SK-N-SH treated with all-trans-retinoic acid at 6 μM for 48 hours (cell line): ENCODE measurements at regions not wholly inside any gene's neighbourhood (a gene's known extent, or its start where the extent isn't known, plus 50 kb on each side); places are given as distances from the start of the nearest gene placed in this dataset.
A peak's percentile ranks its signal among the peaks of the same experiment; 100 is the strongest.

ENCODE experiments used
- ATAC-seq: fragments of 200-7000 bp; cut with Tn5 transposase; 3 replicates; pipeline ENCODE4 v1.9.1; 2020; ENCODE audit warnings: mild to moderate bottlenecking, moderate library complexity
- ARNTL ChIP-seq: fragments of 450-650 bp; formaldehyde crosslinking; IDR thresholded peaks from 2 replicates; pipeline ENCODE4 v1.5.0; 2020; ENCODE audit warnings: low read depth, mild to moderate bottlenecking, moderate library complexity, borderline replicate concordance
- BACH2 ChIP-seq: fragments of 250-450 bp; sonication (Bioruptor Pico); IDR thresholded peaks from 2 replicates; pipeline ENCODE4 v1.9.0; 2021; ENCODE audit warnings: mild to moderate bottlenecking, borderline replicate concordance
- CREB5 ChIP-seq: fragments of 250-450 bp; sonication (Bioruptor Pico); IDR thresholded peaks from 2 replicates; pipeline ENCODE4 v1.5.1; 2020; ENCODE audit warnings: low read depth, mild to moderate bottlenecking, moderate library complexity
- CSDC2 ChIP-seq: fragments of 250-450 bp; sonication (Bioruptor Pico); IDR thresholded peaks from 2 replicates; pipeline ENCODE4 v1.5.0; 2020; ENCODE audit warnings: mild to moderate bottlenecking, moderate library complexity
- CSRNP3 ChIP-seq: fragments of 250-450 bp; sonication (Bioruptor Pico); IDR thresholded peaks from 2 replicates; pipeline ENCODE4 v1.5.1; 2021; ENCODE audit warnings: mild to moderate bottlenecking, moderate library complexity
- ESRRG ChIP-seq: fragments of 250-450 bp; sonication (Bioruptor Pico); IDR thresholded peaks from 2 replicates; pipeline ENCODE4 v1.6.1; 2021; ENCODE audit warnings: mild to moderate bottlenecking
- GLIS3 ChIP-seq: fragments of 250-450 bp; sonication (Bioruptor Pico); IDR thresholded peaks from 2 replicates; pipeline ENCODE4 v1.5.0; 2020; ENCODE audit warnings: mild to moderate bottlenecking, moderate library complexity
- OSR1 ChIP-seq: fragments of 250-450 bp; sonication (Bioruptor Pico); IDR thresholded peaks from 2 replicates; pipeline ENCODE4 v1.8.0; 2022; ENCODE audit warnings: moderate library complexity, mild to moderate bottlenecking, inconsistent platforms
- PATZ1 ChIP-seq: fragments of 250-450 bp; sonication (Bioruptor Pico); IDR thresholded peaks from 2 replicates; pipeline ENCODE4 v1.8.0; 2020; ENCODE audit warnings: mild to moderate bottlenecking, moderate library complexity, borderline replicate concordance
- POU6F1 ChIP-seq: fragments of 250-450 bp; sonication (Bioruptor Pico); IDR thresholded peaks from 2 replicates; pipeline ENCODE4 v1.8.0; 2021; ENCODE audit warnings: low read depth, mild to moderate bottlenecking, moderate library complexity, borderline replicate concordance
- RARB ChIP-seq: fragments of 250-450 bp; sonication (Bioruptor Pico); IDR thresholded peaks from 2 replicates; pipeline ENCODE4 v1.8.0; 2021; ENCODE audit warnings: mild to moderate bottlenecking, moderate library complexity
- SNAI2 ChIP-seq: fragments of 250-450 bp; sonication (Bioruptor Pico); IDR thresholded peaks from 2 replicates; pipeline ENCODE4 v1.5.0; 2020; ENCODE audit warnings: mild to moderate bottlenecking, moderate library complexity
- TCF4 ChIP-seq: fragments of 250-450 bp; sonication (Bioruptor Pico); IDR thresholded peaks from 2 replicates; pipeline ENCODE4 v1.8.0; 2021; ENCODE audit warnings: mild to moderate bottlenecking, moderate library complexity, borderline replicate concordance
- TOX ChIP-seq: fragments of 250-450 bp; sonication (Bioruptor Pico); IDR thresholded peaks from 2 replicates; pipeline ENCODE4 v1.8.0; 2021; ENCODE audit warnings: mild to moderate bottlenecking, moderate library complexity, borderline replicate concordance
- TSHZ2 ChIP-seq: fragments of 250-450 bp; sonication (Bioruptor Pico); IDR thresholded peaks from 2 replicates; pipeline ENCODE4 v1.5.0; 2020; ENCODE audit warnings: mild to moderate bottlenecking, moderate library complexity
- ZC3H10 ChIP-seq: fragments of 250-450 bp; sonication (Bioruptor Pico); IDR thresholded peaks from 2 replicates; pipeline ENCODE4 v1.5.1; 2021; ENCODE audit warnings: mild to moderate bottlenecking, moderate library complexity
- ZFP3 ChIP-seq: fragments of 250-450 bp; sonication (Bioruptor Pico); IDR thresholded peaks from 2 replicates; pipeline ENCODE4 v1.5.0; 2020; ENCODE audit warnings: mild to moderate bottlenecking, moderate library complexity
- ZFP30 ChIP-seq: fragments of 450-650 bp; formaldehyde crosslinking; IDR thresholded peaks from 2 replicates; pipeline ENCODE4 v1.5.0; 2022; ENCODE audit warnings: mild to moderate bottlenecking, moderate library complexity
- ZNF565 ChIP-seq: fragments of 450-650 bp; formaldehyde crosslinking; conservative IDR thresholded peaks from 2 replicates; pipeline ENCODE4 v1.5.0; 2020; ENCODE audit warnings: low read depth, mild to moderate bottlenecking, moderate library complexity
- ZNF70 ChIP-seq: fragments of 450-650 bp; formaldehyde crosslinking; IDR thresholded peaks from 2 replicates; pipeline ENCODE4 v1.5.0; 2020; ENCODE audit warnings: mild to moderate bottlenecking, moderate library complexity
- ZNF8 ChIP-seq: fragments of 450-650 bp; formaldehyde crosslinking; IDR thresholded peaks from 2 replicates; pipeline ENCODE4 v1.5.0; 2020; ENCODE audit warnings: mild to moderate bottlenecking, moderate library complexity

GRCh38 chr2:217167531-217167930 is 307.7 kb upstream of the TNP1 start:
- TF ChIP-seq TOX (no peak), ZNF8 (CRISPR knock-in tag) (no peak), TCF4 (CRISPR knock-in tag) (no peak), ZFP3 (CRISPR knock-in tag) (no peak), SNAI2 (no peak), CSRNP3 (CRISPR knock-in tag) (no peak), OSR1 (CRISPR knock-in tag) (no peak), RARB (CRISPR knock-in tag) (no peak), ZFP30 (CRISPR knock-in tag) (no peak), ARNTL (CRISPR knock-in tag) (no peak)
- ATAC-seq = no peak

GRCh38 chr2:217166241-217166850 is 306.5 kb upstream of the TNP1 start:
- no peak for TF ChIP-seq ARNTL (CRISPR knock-in tag)
- no peak for TF ChIP-seq ZNF70
- no peak for TF ChIP-seq TSHZ2 (CRISPR knock-in tag)
- no peak for TF ChIP-seq PATZ1
- ATAC-seq = peak; percentile 79

- TF ChIP-seq ZFP3 (CRISPR knock-in tag) = no peak
- no peak for TF ChIP-seq CSRNP3 (CRISPR knock-in tag)
- TF ChIP-seq SNAI2 = no peak
- TF ChIP-seq PATZ1 = no peak
- no peak for TF ChIP-seq OSR1 (CRISPR knock-in tag)
- no peak for TF ChIP-seq BACH2
- TF ChIP-seq TSHZ2 (CRISPR knock-in tag) = no peak
- TF ChIP-seq GLIS3 (CRISPR knock-in tag) = no peak
- no peak for TF ChIP-seq ARNTL (CRISPR knock-in tag)
- TF ChIP-seq RARB (CRISPR knock-in tag) = no peak
- no peak for TF ChIP-seq ZNF565 (CRISPR knock-in tag)
- no peak for TF ChIP-seq CREB5 (CRISPR knock-in tag)
- no peak for TF ChIP-seq ZNF8 (CRISPR knock-in tag)
- TF ChIP-seq TOX = no peak
- TF ChIP-seq TCF4 (CRISPR knock-in tag) = no peak
- no peak for TF ChIP-seq ZC3H10 (CRISPR knock-in tag)
- TF ChIP-seq POU6F1 = no peak
- TF ChIP-seq ZNF70 = no peak
- TF ChIP-seq ESRRG (CRISPR knock-in tag) = no peak
- no peak for TF ChIP-seq CSDC2 (CRISPR knock-in tag)
- ATAC-seq = no peak
Observed at GRCh38 chr2:217165547-217165946, 305.7 kb upstream of the TNP1 start.
